Glutamatergic neuron (in vitro differentiated cells): ENCODE measurements at regions not wholly inside any gene's neighbourhood (a gene's known extent, or its start where the extent isn't known, plus 50 kb on each side); places are given as distances from the start of the nearest gene placed in this dataset.

Source experiments
- DNase-seq: peaks from one replicate; pipeline ENCODE4 v3.0.0; 2022
- H3K27ac Mint-ChIP-seq: one replicate; pipeline ENCODE4 v1.8.0; 2020; ENCODE audit warnings: mild to moderate bottlenecking, mixed read lengths, inconsistent platforms; ENCODE audit not compliant: unreplicated experiment
- H3K27me3 Mint-ChIP-seq: one replicate; pipeline ENCODE4 v1.8.0; 2020; ENCODE audit warnings: mild to moderate bottlenecking, moderate library complexity, mixed read lengths, inconsistent platforms; ENCODE audit not compliant: unreplicated experiment
- H3K36me3 Mint-ChIP-seq: one replicate; pipeline ENCODE4 v1.8.0; 2020; ENCODE audit warnings: mild to moderate bottlenecking, mixed read lengths, inconsistent platforms; ENCODE audit not compliant: unreplicated experiment
- H3K4me1 Mint-ChIP-seq: one replicate; pipeline ENCODE4 v1.8.0; 2020; ENCODE audit warnings: mild to moderate bottlenecking, low read depth, mixed read lengths, inconsistent platforms; ENCODE audit not compliant: unreplicated experiment
- H3K4me3 Mint-ChIP-seq: one replicate; pipeline ENCODE4 v1.8.0; 2020; ENCODE audit warnings: mild to moderate bottlenecking, mixed read lengths, inconsistent platforms; ENCODE audit not compliant: unreplicated experiment
- H3K9me3 Mint-ChIP-seq: one replicate; pipeline ENCODE4 v1.8.0; 2020; ENCODE audit warnings: mild to moderate bottlenecking, moderate library complexity, mixed read lengths, inconsistent platforms; ENCODE audit not compliant: unreplicated experiment
- CTCF ChIP-seq: fragments of 200-600 bp; sonication (generic); IDR thresholded peaks from one replicate; pipeline ENCODE4 v1.5.0; 2021; ENCODE audit not compliant: partially characterized antibody, unreplicated experiment

- no peak overlapping the region for H3K4me3 Mint-ChIP-seq
- H3K27me3 Mint-ChIP-seq = peaks cover 4% of the 10 kb centered on the region
- no peak for DNase-seq
- H3K36me3 Mint-ChIP-seq = no peaks in the 10 kb centered on the region
- TF ChIP-seq CTCF = no peak
- no peaks in the 10 kb centered on the region for H3K4me1 Mint-ChIP-seq
- H3K27ac Mint-ChIP-seq = no peak overlapping the region
- H3K9me3 Mint-ChIP-seq = peaks cover 2% of the 10 kb centered on the region
These were observed 582.1 kb upstream of the TENM3 start for GRCh38 chr4:181661090-181661489.

- Mint-ChIP-seq H3K9me3 (peaks cover 2% of the 10 kb centered on the region), H3K27ac (no peak overlapping the region), H3K4me1 (no peaks in the 10 kb centered on the region), H3K36me3 (no peaks in the 10 kb centered on the region), H3K4me3 (no peak overlapping the region), H3K27me3 (peaks cover 3% of the 10 kb centered on the region)
- no peak for TF ChIP-seq CTCF
- DNase-seq = no peak
These were observed 581.3 kb upstream of the TENM3 start for GRCh38 chr4:181661923-181662322.

- Mint-ChIP-seq H3K9me3 (peaks cover 2% of the 10 kb centered on the region), H3K27ac (no peak overlapping the region), H3K27me3 (no peaks in the 10 kb centered on the region), H3K4me1 (no peaks in the 10 kb centered on the region), H3K4me3 (no peak overlapping the region), H3K36me3 (no peaks in the 10 kb centered on the region)
- no peak for TF ChIP-seq CTCF
- no peak for DNase-seq
These were observed 580.8 kb upstream of the TENM3 start for GRCh38 chr4:181662383-181662782.

- no peaks in the 10 kb centered on the region for H3K4me1 Mint-ChIP-seq
- H3K9me3 Mint-ChIP-seq = no peaks in the 10 kb centered on the region
- H3K4me3 Mint-ChIP-seq = no peak overlapping the region
- TF ChIP-seq CTCF = no peak
- H3K27ac Mint-ChIP-seq = no peak overlapping the region
- no peak for DNase-seq
- H3K36me3 Mint-ChIP-seq = no peaks in the 10 kb centered on the region
- H3K27me3 Mint-ChIP-seq = peaks cover 1% of the 10 kb centered on the region
These were observed 572.7 kb upstream of the TENM3 start for GRCh38 chr4:181670506-181670905.

GRCh38 chr4:181671672-181672071 is 571.5 kb upstream of the TENM3 start:
- H3K27me3 Mint-ChIP-seq = peaks cover 1% of the 10 kb centered on the region
- H3K4me1 Mint-ChIP-seq = no peaks in the 10 kb centered on the region
- no peak overlapping the region for H3K27ac Mint-ChIP-seq

More at GRCh38 chr4:181671672-181672071, 571.5 kb upstream of the TENM3 start:
- TF ChIP-seq CTCF = no peak
- no peaks in the 10 kb centered on the region for H3K36me3 Mint-ChIP-seq
- DNase-seq = no peak
- no peak overlapping the region for H3K4me3 Mint-ChIP-seq
- H3K9me3 Mint-ChIP-seq = no peaks in the 10 kb centered on the region
